K562 (cell line): ENCODE measurements at regions not wholly inside any gene's neighbourhood (a gene's known extent, or its start where the extent isn't known, plus 50 kb on each side); places are given as distances from the start of the nearest gene placed in this dataset.

Source experiments
- ATAC-seq: fragments of 200-7000 bp; cut with Tn5 transposase; 3 replicates; pipeline ENCODE4 v1.9.1; 2020; ENCODE audit warnings: moderate library complexity
- BruUV-seq: library from RNA; stranded (reverse); fragments of 400-500 nt; replicated peaks from 2 replicates; lab custom pipeline; 2021; lab: Mats Ljungman, UMichigan
- CTCF ChIA-PET: fragments of 300-600 bp; formaldehyde crosslinking; extraction: SDS; loops from one replicate; lab custom pipeline; 2021; ENCODE audit warnings: low intra/inter-chr PET ratio; lab: Yijun Ruan, JAX
- POLR2A ChIA-PET: fragments of 300-600, 350-650 bp; sonication (Branson Sonifier 250); formaldehyde crosslinking; extraction: SDS; loops from one replicate; lab custom pipeline; 2021; ENCODE audit warnings: antibody characterized with exemption, inconsistent platforms; lab: Yijun Ruan, JAX
- DNase-seq, 4 experiments: peaks; one replicate each; pipeline versions ENCODE4 v3.0.0 to v3.0.0-alpha.2; 2011 to 2018; ENCODE audit warnings: low spot score in 3 of 4, mixed read lengths in 3 of 4; ENCODE audit errors: extremely low read depth in 1 of 4
- FAIRE-seq: peaks from 2 replicates; lab custom pipeline; 2011; peaks lifted over from hg19 to GRCh38; lab: Jason Lieb, UNC
- H2AFZ ChIP-seq: 2 replicates; pipeline ENCODE4 v1.6.0; 2011; ENCODE audit warnings: low read depth, low read length, control low read depth, inconsistent platforms
- H3K27ac ChIP-seq: fragments of 200-600 bp; 3 replicates; pipeline ENCODE4 v1.8.0; 2011; ENCODE audit warnings: low read depth, mild to moderate bottlenecking, control low read depth, inconsistent platforms, low read length, moderate library complexity, mixed read lengths; ENCODE audit errors: extremely low read depth
- H3K27me3 ChIP-seq, 2 experiments: fragments of 300-600 bp in 1 of 2; 2 replicates in 1 of 2; 3 replicates in 1 of 2; pipeline versions ENCODE4 v1.6.0 to v1.8.0; 2011; ENCODE audit warnings: inconsistent platforms in 2 of 2, low read length in 2 of 2, mild to moderate bottlenecking in 1 of 2, mixed read lengths in 1 of 2, moderate library complexity in 1 of 2; ENCODE audit not compliant: control insufficient read depth in 2 of 2, insufficient read depth in 2 of 2
- H3K36me3 ChIP-seq: fragments of 300-600 bp; 3 replicates; pipeline ENCODE4 v1.8.0; 2011; ENCODE audit warnings: mild to moderate bottlenecking, low read length, inconsistent platforms; ENCODE audit not compliant: control insufficient read depth, insufficient read depth
- H3K4me1 ChIP-seq, 2 experiments: fragments of 200-600 bp in 1 of 2; replicated peaks in 1 of 2; 2 replicates in 1 of 2; 3 replicates in 1 of 2; pipeline versions ENCODE4 v1.5.1 to v1.8.0; 2011; ENCODE audit warnings: inconsistent platforms in 2 of 2, low read length in 2 of 2, mild to moderate bottlenecking in 1 of 2, mixed read lengths in 1 of 2, moderate library complexity in 1 of 2; ENCODE audit not compliant: control insufficient read depth in 2 of 2, insufficient read depth in 2 of 2
- H3K4me2 ChIP-seq: 2 replicates; pipeline ENCODE4 v1.6.1; 2011; ENCODE audit warnings: low read length, control low read depth, inconsistent platforms, mixed read lengths; ENCODE audit not compliant: insufficient read depth
- H3K4me3 ChIP-seq: fragments of 200-600 bp; sonication (generic), shearing (Covaris generic); 2 replicates; pipeline ENCODE4 v1.5.1; 2016; ENCODE audit warnings: control low read depth, inconsistent platforms
- H3K79me2 ChIP-seq: fragments of 200-600 bp; 3 replicates; pipeline ENCODE4 v1.8.0; 2011; ENCODE audit warnings: low read length, inconsistent platforms; ENCODE audit not compliant: control insufficient read depth, insufficient read depth
- H3K9ac ChIP-seq, 2 experiments: 2 replicates each; pipeline versions ENCODE4 v1.6.0 to v1.6.1; 2011; ENCODE audit warnings: low read depth in 2 of 2, low read length in 2 of 2, control low read depth in 1 of 2, inconsistent platforms in 1 of 2, mild to moderate bottlenecking in 1 of 2, mixed read lengths in 1 of 2; ENCODE audit not compliant: insufficient read depth in 1 of 2
- H3K9me1 ChIP-seq: one replicate; pipeline ENCODE4 v1.6.0; 2011; ENCODE audit warnings: inconsistent platforms, mild to moderate bottlenecking, low read length, moderate library complexity; ENCODE audit not compliant: control insufficient read depth, insufficient read depth
- H3K9me3 ChIP-seq: replicated peaks from 2 replicates; pipeline ENCODE4 v1.5.1; 2011; ENCODE audit warnings: low read depth, low read length, inconsistent platforms; ENCODE audit not compliant: control insufficient read depth, insufficient read depth
- H4K20me1 ChIP-seq: replicated peaks from 2 replicates; pipeline ENCODE4 v1.6.1; 2011; ENCODE audit warnings: low read length, inconsistent platforms, mixed read lengths; ENCODE audit not compliant: control insufficient read depth, insufficient read depth
- ARNT ChIP-seq, 2 experiments: fragments of 450-650 bp; IDR thresholded peaks; 2 replicates each; pipeline ENCODE4 v1.6.1; 2016; ENCODE audit warnings: mild to moderate bottlenecking in 1 of 2
- C11orf30 ChIP-seq: fragments of 450-650 bp; IDR thresholded peaks from 2 replicates; pipeline ENCODE4 v1.6.1; 2016; ENCODE audit warnings: low read depth, mild to moderate bottlenecking
- CBX8 ChIP-seq: fragments of 200-600 bp; sonication (generic); IDR thresholded peaks from 2 replicates; pipeline ENCODE4 v1.6.1; 2012; ENCODE audit warnings: borderline replicate concordance, mixed run types, low read depth, mild to moderate bottlenecking, moderate library complexity, mixed read lengths, low read length, control low read depth, inconsistent platforms; ENCODE audit not compliant: poor library complexity, severe bottlenecking; ENCODE audit errors: extremely low read depth
- HBP1 ChIP-seq: fragments of 450-650 bp; formaldehyde crosslinking; IDR thresholded peaks from 2 replicates; pipeline ENCODE4 v1.4.0; 2022; ENCODE audit warnings: missing genetic modification characterization
- HMBOX1 ChIP-seq: sonication (generic); IDR thresholded peaks from 2 replicates; pipeline ENCODE4 v1.6.1; 2016
- KLF16 ChIP-seq: IDR thresholded peaks from 2 replicates; pipeline ENCODE4 v1.6.1; 2016; ENCODE audit warnings: antibody characterized with exemption
- LEF1 ChIP-seq: fragments of 450-650 bp; IDR thresholded peaks from 2 replicates; pipeline ENCODE4 v1.6.1; 2016; ENCODE audit warnings: mild to moderate bottlenecking
- PATZ1 ChIP-seq: fragments of 250-450 bp; sonication (Bioruptor Pico); IDR thresholded peaks from 2 replicates; pipeline ENCODE4 v1.5.0; 2020; ENCODE audit warnings: mild to moderate bottlenecking, borderline replicate concordance
- POLR2AphosphoS5 ChIP-seq: IDR thresholded peaks from 2 replicates; pipeline ENCODE4 v1.6.1; 2011; ENCODE audit warnings: mild to moderate bottlenecking, low read depth, low read length, moderate library complexity; ENCODE audit not compliant: control insufficient read depth, insufficient read depth
- RNF2 ChIP-seq: sonication (generic); IDR thresholded peaks from 2 replicates; pipeline ENCODE4 v1.6.1; 2016
- STAT6 ChIP-seq: sonication (generic); formaldehyde crosslinking; IDR thresholded peaks from 2 replicates; pipeline ENCODE4 v1.8.1; 2023; ENCODE audit warnings: mild to moderate bottlenecking, missing genetic modification reagents
- ZBTB12 ChIP-seq: fragments of 250-450 bp; sonication (Bioruptor Pico); IDR thresholded peaks from 2 replicates; pipeline ENCODE4 v1.4.0; 2020
- WGBS: fragments of 100-300 bp; shearing (Covaris generic); methylation state at CpG from one replicate; pipeline ENCODE4 v1.1.6; 2016; ENCODE audit warnings: low coverage, mixed read lengths; ENCODE audit not compliant: insufficient coverage; ENCODE audit errors: missing lambda C conversion rate; 5-methylcytosine and 5-hydroxymethylcytosine counted together
- in situ Hi-C: fragments of 300-500 bp; cut with MboI; formaldehyde crosslinking; loops from 4 replicates; pipeline ENCODE4 v1.15.0; 2018; ENCODE audit warnings: inconsistent platforms, mixed read lengths
- intact Hi-C: fragments of 100-400 bp; cut with micrococcal nuclease; formaldehyde crosslinking; loops from 2 replicates; pipeline ENCODE4 v1.14.2; 2022

DNA sequence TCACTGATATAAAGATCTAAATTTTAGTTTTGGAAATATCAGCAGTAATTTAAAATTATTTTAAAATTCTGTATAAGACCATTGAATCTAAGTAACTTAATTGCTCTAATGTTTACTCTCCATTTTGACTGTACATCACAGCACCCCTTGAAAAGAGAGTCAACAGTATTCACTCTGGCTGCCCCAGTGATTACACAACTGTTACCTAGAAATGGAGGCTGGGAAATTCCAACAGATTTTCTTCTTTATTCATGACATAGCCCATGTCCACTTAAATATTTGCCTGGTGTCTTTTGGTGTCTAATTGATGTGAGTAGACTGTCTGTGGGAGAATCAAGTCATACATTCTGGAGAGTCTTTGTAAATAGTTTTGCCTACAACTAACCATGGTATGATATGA is 301.8 kb upstream of the CDH6 start (continued):
- TF ChIP-seq HBP1 (CRISPR knock-in tag) (no peak), LEF1 (no peak), KLF16 (no peak)

DNA sequence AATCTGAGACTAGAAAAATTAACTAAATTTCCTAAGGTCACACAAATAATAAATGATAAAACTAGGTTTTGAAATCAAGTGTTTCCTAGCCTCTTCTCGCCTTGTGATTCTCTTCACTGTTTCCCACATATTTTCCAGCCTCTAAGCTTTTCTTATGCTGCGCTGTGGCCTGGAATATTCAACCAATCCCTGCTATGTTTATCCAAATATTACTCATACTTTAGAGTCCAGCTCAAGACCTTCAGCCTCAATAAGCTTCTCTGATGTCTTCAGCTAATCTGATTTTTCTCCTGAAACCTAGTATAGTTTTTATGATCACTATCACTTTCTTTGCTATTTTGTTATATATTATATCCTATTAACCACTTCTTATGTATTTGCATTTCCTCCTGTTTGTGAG is 303.1 kb upstream of the CDH6 start:
- Histone ChIP-seq H3K4me2 (no peak overlapping the region), H3K9me3 (no peaks in the 10 kb centered on the region; the same call in 1 of the 2 replicates), H3K4me3 (no peak overlapping the region), H3K79me2 (no peaks in the 10 kb centered on the region), H4K20me1 (no peaks in the 10 kb centered on the region), H3K9me1 (no peaks in the 10 kb centered on the region), H3K36me3 (no peaks in the 10 kb centered on the region), H2AFZ (no peak overlapping the region), H3K27me3 (no peaks in the 10 kb centered on the region), H3K9ac (no peak overlapping the region), H3K4me1 (no peaks in the 10 kb centered on the region), H3K27ac (no peak overlapping the region)
- ATAC-seq (no peak), DNase-seq (no peak), FAIRE-seq (no peak)
- WGBS = 2% methylated on average over 2 of the region's 2 CpGs
- BruUV-seq = no TSS peak
- intact Hi-C loops = no loop called here
- ChIA-PET CTCF (no interaction called here), POLR2A (no interaction called here)
- in situ Hi-C loops = no loop called here
- TF ChIP-seq ZBTB12 (CRISPR knock-in tag) (no peak), RNF2 (no peak), POLR2AphosphoS5 (no peak), PATZ1 (CRISPR knock-in tag) (no peak), HMBOX1 (no peak), LEF1 (no peak), CBX8 (no peak), ARNT (IDR thresholded peaks at IDR 0.05) (no peak), C11orf30 (no peak), STAT6 (no peak)
